SK-N-SH (cell line): ENCODE measurements at regions not wholly inside any gene's neighbourhood (a gene's known extent, or its start where the extent isn't known, plus 50 kb on each side); places are given as distances from the start of the nearest gene placed in this dataset.

Experiments
- CTCF ChIA-PET: fragments of 300-600, 350-600 bp; formaldehyde crosslinking; extraction: SDS; loops from one replicate; lab custom pipeline; 2021; lab: Yijun Ruan, JAX
- POLR2A ChIA-PET: fragments of 350-600 bp; sonication (Branson Sonifier 250); formaldehyde crosslinking; extraction: SDS; loops from one replicate; lab custom pipeline; 2020; ENCODE audit warnings: antibody characterized with exemption, inconsistent platforms; lab: Yijun Ruan, JAX
- DNase-seq: peaks from one replicate; pipeline ENCODE4 v3.0.0; 2012
- H2AFZ ChIP-seq: fragments of 200-600 bp; sonication (generic); 2 replicates; pipeline ENCODE4 v1.8.1; 2016; ENCODE audit warnings: antibody characterized with exemption, mild to moderate bottlenecking, low read depth
- H3F3A ChIP-seq: fragments of 200-600 bp; sonication (generic); replicated peaks from 2 replicates; pipeline ENCODE3; 2016; ENCODE audit warnings: antibody characterized with exemption, mild to moderate bottlenecking; ENCODE audit not compliant: insufficient read depth
- H3K27ac ChIP-seq, 2 experiments: fragments of 200-500 bp in 1 of 2; fragments of 200-600 bp in 1 of 2; sonication (Bioruptor generic) in 1 of 2; sonication (generic), shearing (Covaris generic) in 1 of 2; 2 replicates each; pipeline versions ENCODE4 v1.5.1 to v1.6.1; 2014 to 2016; ENCODE audit warnings: low read depth in 2 of 2, inconsistent platforms in 1 of 2, low read length in 1 of 2, mild to moderate bottlenecking in 1 of 2, mixed read lengths in 1 of 2
- H3K27me3 ChIP-seq: fragments of 200-600 bp; sonication (generic), shearing (Covaris generic); 2 replicates; pipeline ENCODE4 v1.6.1; 2016; ENCODE audit warnings: mixed run types; ENCODE audit not compliant: insufficient read depth
- H3K36me3 ChIP-seq, 2 experiments: fragments of 200-500 bp in 1 of 2; fragments of 200-600 bp in 1 of 2; sonication (Bioruptor generic) in 1 of 2; sonication (generic) in 1 of 2; replicated peaks in 1 of 2; 2 replicates each; pipeline versions ENCODE3 to v1.5.1; 2014 to 2016; ENCODE audit warnings: low read length in 1 of 2, mild to moderate bottlenecking in 1 of 2; ENCODE audit not compliant: insufficient read depth in 2 of 2, control insufficient read depth in 1 of 2
- H3K4me1 ChIP-seq, 2 experiments: fragments of 200-500 bp in 1 of 2; fragments of 200-600 bp in 1 of 2; sonication (Bioruptor generic) in 1 of 2; sonication (generic), shearing (Covaris generic) in 1 of 2; 2 replicates each; pipeline versions ENCODE4 v1.5.1 to v1.6.1; 2014 to 2016; ENCODE audit warnings: low read depth in 1 of 2, low read length in 1 of 2, mixed run types in 1 of 2; ENCODE audit not compliant: insufficient read depth in 2 of 2, control insufficient read depth in 1 of 2
- H3K4me2 ChIP-seq: fragments of 200-600 bp; sonication (generic), shearing (Covaris generic); 2 replicates; pipeline ENCODE4 v1.6.1; 2017; ENCODE audit warnings: mixed run types
- H3K4me3 ChIP-seq, 2 experiments: fragments of 200-500 bp in 1 of 2; fragments of 200-600 bp in 1 of 2; sonication (Bioruptor generic) in 1 of 2; sonication (generic), shearing (Covaris generic) in 1 of 2; 2 replicates each; pipeline versions ENCODE4 v1.5.1 to v1.8.1; 2014 to 2016; ENCODE audit warnings: low read depth in 2 of 2, inconsistent platforms in 1 of 2, low read length in 1 of 2, mild to moderate bottlenecking in 1 of 2, mixed read lengths in 1 of 2, moderate library complexity in 1 of 2
- H3K79me2 ChIP-seq: fragments of 200-600 bp; sonication (generic); 2 replicates; pipeline ENCODE4 v1.8.1; 2017; ENCODE audit warnings: mild to moderate bottlenecking; ENCODE audit not compliant: insufficient read depth
- H3K9ac ChIP-seq: fragments of 200-600 bp; sonication (generic); 2 replicates; pipeline ENCODE4 v1.6.1; 2017; ENCODE audit warnings: mixed run types
- H3K9me2 ChIP-seq: fragments of 200-600 bp; sonication (generic); 2 replicates; pipeline ENCODE4 v1.6.1; 2017; ENCODE audit warnings: mixed run types
- H3K9me3 ChIP-seq: fragments of 200-600 bp; sonication (generic); 2 replicates; pipeline ENCODE4 v1.6.1; 2017; ENCODE audit warnings: mixed run types, mild to moderate bottlenecking, moderate library complexity
- H4K20me1 ChIP-seq: fragments of 200-600 bp; sonication (generic); 2 replicates; pipeline ENCODE4 v1.6.1; 2017; ENCODE audit warnings: mild to moderate bottlenecking, mixed run types; ENCODE audit not compliant: insufficient read depth
- CHD2 ChIP-seq: fragments of 150-350 bp; IDR thresholded peaks from 2 replicates; pipeline ENCODE4 v1.6.1; 2018; ENCODE audit warnings: low read length; ENCODE audit not compliant: partially characterized antibody
- ELF1 ChIP-seq: IDR thresholded peaks from 2 replicates; pipeline ENCODE4 v1.4.0; 2012
- FOXJ3 ChIP-seq: sonication (generic); formaldehyde crosslinking; IDR thresholded peaks from 2 replicates; pipeline ENCODE4 v1.5.1; 2020; ENCODE audit warnings: mild to moderate bottlenecking, missing genetic modification reagents
- GABPA ChIP-seq: IDR thresholded peaks from 2 replicates; pipeline ENCODE4 v1.4.0; 2012; ENCODE audit warnings: low read depth, mild to moderate bottlenecking
- GATA2 ChIP-seq: sonication (generic); formaldehyde crosslinking; IDR thresholded peaks from 2 replicates; pipeline ENCODE4 v1.5.0; 2020; ENCODE audit warnings: mild to moderate bottlenecking, missing genetic modification reagents
- JUND ChIP-seq: IDR thresholded peaks from 2 replicates; pipeline ENCODE4 v1.4.0; 2012
- MXI1 ChIP-seq: IDR thresholded peaks from 2 replicates; pipeline ENCODE4 v1.6.1; 2012; ENCODE audit warnings: mild to moderate bottlenecking, low read depth, low read length, improper control_type of control experiment
- NRF1 ChIP-seq: IDR thresholded peaks from 2 replicates; pipeline ENCODE4 v1.6.1; 2012; ENCODE audit warnings: low read depth, mild to moderate bottlenecking, low read length
- POLR2AphosphoS5 ChIP-seq: IDR thresholded peaks from 2 replicates; pipeline ENCODE4 v1.6.1; 2012; ENCODE audit warnings: low read depth, low read length
- RCOR1 ChIP-seq: fragments of 150-350 bp; IDR thresholded peaks from 2 replicates; pipeline ENCODE4 v1.6.1; 2017; ENCODE audit warnings: antibody characterized with exemption, low read length
- SIN3A ChIP-seq: IDR thresholded peaks from 2 replicates; pipeline ENCODE4 v1.6.1; 2012; ENCODE audit warnings: low read depth, mild to moderate bottlenecking, low read length, moderate library complexity, borderline replicate concordance
- SMC3 ChIP-seq: IDR thresholded peaks from 2 replicates; pipeline ENCODE4 v1.6.1; 2012; ENCODE audit warnings: low read depth, low read length, improper control_type of control experiment
- TAF1 ChIP-seq: IDR thresholded peaks from 2 replicates; pipeline ENCODE4 v1.6.1; 2012; ENCODE audit warnings: low read depth, mild to moderate bottlenecking, low read length, moderate library complexity, borderline replicate concordance
- YY1 ChIP-seq: IDR thresholded peaks from 2 replicates; pipeline ENCODE4 v1.4.0; 2012; ENCODE audit warnings: low read depth, mild to moderate bottlenecking
- WGBS: methylation state at CpG from one replicate; pipeline ENCODE4 v1.1.6; 2017; ENCODE audit warnings: low lambda C conversion rate; 5-methylcytosine and 5-hydroxymethylcytosine counted together
- TF ChIP-seq, protein P1 (sequence below): IDR thresholded peaks from 2 replicates; pipeline ENCODE4; 2012
- TF ChIP-seq, protein P2 (sequence below): IDR thresholded peaks from 2 replicates; pipeline ENCODE4 v1.6.1; 2012; ENCODE audit warnings: mild to moderate bottlenecking, low read depth, low read length, moderate library complexity
- TF ChIP-seq, protein P3 (sequence below): IDR thresholded peaks from 2 replicates; pipeline ENCODE4 v1.4.0; 2012; ENCODE audit warnings: low read depth
- TF ChIP-seq, protein P4 (sequence below): IDR thresholded peaks from 2 replicates; pipeline ENCODE4 v1.4.0; 2012; ENCODE audit warnings: low read depth, borderline replicate concordance

DNA sequence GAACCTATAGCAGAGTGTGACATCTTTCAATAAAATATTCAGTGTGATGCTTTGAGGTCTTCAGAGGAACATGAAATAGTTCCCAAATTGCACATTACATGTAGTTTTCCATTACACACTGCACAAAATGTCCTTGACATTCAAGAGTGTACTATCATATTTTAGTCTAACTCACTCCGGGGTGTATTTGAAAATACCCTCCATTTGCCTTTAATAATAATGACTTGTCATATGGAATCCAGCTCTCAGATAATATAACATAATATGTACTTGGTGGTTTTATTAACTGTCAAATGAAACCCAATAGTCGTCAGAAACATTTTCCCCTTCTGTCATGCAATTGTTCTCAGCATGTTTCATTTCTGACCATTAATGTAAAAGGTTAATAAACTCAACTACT, 176.7 kb upstream of the CDH19 start:
- Histone ChIP-seq H3K9ac (no peak overlapping the region), H3K4me1 (no peaks in the 10 kb centered on the region; a peak in 2 of 4 replicates), H2AFZ (no peak overlapping the region), H3K9me3 (no peaks in the 10 kb centered on the region), H3K27ac (no peak overlapping the region), H3K4me3 (no peak overlapping the region), H3K36me3 (no peaks in the 10 kb centered on the region), H4K20me1 (no peaks in the 10 kb centered on the region), H3K9me2 (no peaks in the 10 kb centered on the region), H3F3A (no peaks in the 10 kb centered on the region), H3K27me3 (no peaks in the 10 kb centered on the region), H3K79me2 (no peaks in the 10 kb centered on the region), H3K4me2 (no peak overlapping the region)
- 36% methylated on average over 2 of the region's 2 CpGs for WGBS
- TF ChIP-seq, protein P1, sequence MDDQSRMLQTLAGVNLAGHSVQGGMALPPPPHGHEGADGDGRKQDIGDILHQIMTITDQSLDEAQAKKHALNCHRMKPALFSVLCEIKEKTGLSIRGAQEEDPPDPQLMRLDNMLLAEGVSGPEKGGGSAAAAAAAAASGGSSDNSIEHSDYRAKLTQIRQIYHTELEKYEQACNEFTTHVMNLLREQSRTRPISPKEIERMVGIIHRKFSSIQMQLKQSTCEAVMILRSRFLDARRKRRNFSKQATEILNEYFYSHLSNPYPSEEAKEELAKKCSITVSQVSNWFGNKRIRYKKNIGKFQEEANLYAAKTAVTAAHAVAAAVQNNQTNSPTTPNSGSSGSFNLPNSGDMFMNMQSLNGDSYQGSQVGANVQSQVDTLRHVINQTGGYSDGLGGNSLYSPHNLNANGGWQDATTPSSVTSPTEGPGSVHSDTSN: no peak
- TF ChIP-seq NRF1 (no peak), SMC3 (no peak), CHD2 (no peak), SIN3A (no peak), FOXJ3 (CRISPR knock-in tag) (no peak), TAF1 (no peak), JUND (no peak), GABPA (no peak), ELF1 (no peak), RCOR1 (no peak), MXI1 (no peak), YY1 (no peak), GATA2 (CRISPR knock-in tag) (no peak), POLR2AphosphoS5 (no peak)
- TF ChIP-seq, protein P2, sequence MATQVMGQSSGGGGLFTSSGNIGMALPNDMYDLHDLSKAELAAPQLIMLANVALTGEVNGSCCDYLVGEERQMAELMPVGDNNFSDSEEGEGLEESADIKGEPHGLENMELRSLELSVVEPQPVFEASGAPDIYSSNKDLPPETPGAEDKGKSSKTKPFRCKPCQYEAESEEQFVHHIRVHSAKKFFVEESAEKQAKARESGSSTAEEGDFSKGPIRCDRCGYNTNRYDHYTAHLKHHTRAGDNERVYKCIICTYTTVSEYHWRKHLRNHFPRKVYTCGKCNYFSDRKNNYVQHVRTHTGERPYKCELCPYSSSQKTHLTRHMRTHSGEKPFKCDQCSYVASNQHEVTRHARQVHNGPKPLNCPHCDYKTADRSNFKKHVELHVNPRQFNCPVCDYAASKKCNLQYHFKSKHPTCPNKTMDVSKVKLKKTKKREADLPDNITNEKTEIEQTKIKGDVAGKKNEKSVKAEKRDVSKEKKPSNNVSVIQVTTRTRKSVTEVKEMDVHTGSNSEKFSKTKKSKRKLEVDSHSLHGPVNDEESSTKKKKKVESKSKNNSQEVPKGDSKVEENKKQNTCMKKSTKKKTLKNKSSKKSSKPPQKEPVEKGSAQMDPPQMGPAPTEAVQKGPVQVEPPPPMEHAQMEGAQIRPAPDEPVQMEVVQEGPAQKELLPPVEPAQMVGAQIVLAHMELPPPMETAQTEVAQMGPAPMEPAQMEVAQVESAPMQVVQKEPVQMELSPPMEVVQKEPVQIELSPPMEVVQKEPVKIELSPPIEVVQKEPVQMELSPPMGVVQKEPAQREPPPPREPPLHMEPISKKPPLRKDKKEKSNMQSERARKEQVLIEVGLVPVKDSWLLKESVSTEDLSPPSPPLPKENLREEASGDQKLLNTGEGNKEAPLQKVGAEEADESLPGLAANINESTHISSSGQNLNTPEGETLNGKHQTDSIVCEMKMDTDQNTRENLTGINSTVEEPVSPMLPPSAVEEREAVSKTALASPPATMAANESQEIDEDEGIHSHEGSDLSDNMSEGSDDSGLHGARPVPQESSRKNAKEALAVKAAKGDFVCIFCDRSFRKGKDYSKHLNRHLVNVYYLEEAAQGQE: no peak
- TF ChIP-seq, protein P3, sequence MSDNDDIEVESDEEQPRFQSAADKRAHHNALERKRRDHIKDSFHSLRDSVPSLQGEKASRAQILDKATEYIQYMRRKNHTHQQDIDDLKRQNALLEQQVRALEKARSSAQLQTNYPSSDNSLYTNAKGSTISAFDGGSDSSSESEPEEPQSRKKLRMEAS: no peak
- TF ChIP-seq, protein P4, sequence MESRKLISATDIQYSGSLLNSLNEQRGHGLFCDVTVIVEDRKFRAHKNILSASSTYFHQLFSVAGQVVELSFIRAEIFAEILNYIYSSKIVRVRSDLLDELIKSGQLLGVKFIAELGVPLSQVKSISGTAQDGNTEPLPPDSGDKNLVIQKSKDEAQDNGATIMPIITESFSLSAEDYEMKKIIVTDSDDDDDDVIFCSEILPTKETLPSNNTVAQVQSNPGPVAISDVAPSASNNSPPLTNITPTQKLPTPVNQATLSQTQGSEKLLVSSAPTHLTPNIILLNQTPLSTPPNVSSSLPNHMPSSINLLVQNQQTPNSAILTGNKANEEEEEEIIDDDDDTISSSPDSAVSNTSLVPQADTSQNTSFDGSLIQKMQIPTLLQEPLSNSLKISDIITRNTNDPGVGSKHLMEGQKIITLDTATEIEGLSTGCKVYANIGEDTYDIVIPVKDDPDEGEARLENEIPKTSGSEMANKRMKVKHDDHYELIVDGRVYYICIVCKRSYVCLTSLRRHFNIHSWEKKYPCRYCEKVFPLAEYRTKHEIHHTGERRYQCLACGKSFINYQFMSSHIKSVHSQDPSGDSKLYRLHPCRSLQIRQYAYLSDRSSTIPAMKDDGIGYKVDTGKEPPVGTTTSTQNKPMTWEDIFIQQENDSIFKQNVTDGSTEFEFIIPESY: no peak
- POLR2A ChIA-PET: no interaction called here
- CTCF ChIA-PET: interaction anchor here (0.6 kb wide), 1 partner anchor 621 kb away, joined by 3 read pairs; no protein-coding TSS in a partner anchor
- no peak for DNase-seq
